ENCODE measurements at regions not wholly inside any gene's neighbourhood (a gene's known extent, or its start where the extent isn't known, plus 50 kb on each side); places are given as distances from the start of the nearest gene placed in this dataset.

DNA sequence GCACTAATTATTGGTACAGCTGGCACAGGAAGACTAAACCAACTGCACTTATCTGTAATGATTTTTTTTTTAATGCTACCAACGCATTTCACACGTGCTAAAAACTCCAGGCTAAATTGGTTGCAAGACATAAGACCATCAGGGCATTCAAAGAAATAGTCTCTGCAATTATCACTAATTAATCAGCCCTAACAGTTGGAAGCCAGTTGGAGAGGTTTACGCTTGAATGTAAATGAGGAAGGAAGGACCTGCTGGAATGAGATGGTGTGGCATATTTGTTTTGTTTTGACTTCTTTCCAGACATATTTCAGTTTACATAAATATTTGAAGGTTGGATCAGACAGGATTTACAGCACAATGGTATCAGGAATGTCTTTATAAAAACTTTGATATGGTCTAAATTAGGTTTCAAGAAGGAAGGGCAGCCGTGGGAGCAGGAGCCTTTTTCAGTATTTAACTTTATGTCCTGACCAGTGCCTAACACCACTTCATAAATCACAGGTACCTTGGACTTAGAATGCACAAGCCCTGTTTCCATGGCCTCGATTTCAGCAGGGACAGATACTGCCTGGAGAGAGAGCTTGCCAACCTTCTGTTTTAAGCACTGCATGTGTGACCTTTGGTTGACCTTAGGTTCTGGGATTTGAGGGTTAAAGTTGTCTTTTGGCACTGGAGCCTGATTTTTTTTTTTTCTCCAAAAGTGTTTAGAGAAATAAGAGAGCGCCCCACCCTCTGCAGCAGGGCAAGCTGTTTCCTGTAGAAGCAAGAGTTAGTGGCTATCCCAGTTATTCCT is 199.8 kb upstream of the MAP3K1 start:
- no CpG with 5 or more reads among the region's 6 CpGs for WGBS (ENCODE audit: insufficient coverage)
- Histone ChIP-seq H3K4me3 (replicated peaks in 1 of 3; ENCODE audit: low read depth in 2 of 3, low read length in 3 of 3) (peak overlapping the region in 1 of 3 experiments; percentile 11), H3K27me3 (ENCODE audit: control insufficient read depth in 2 of 2, insufficient read depth in 2 of 2, low read length in 2 of 2) (no peaks in the 10 kb centered on the region), H3K4me1 (ENCODE audit: control insufficient read depth in 1 of 2, insufficient read depth in 2 of 2, low read length in 2 of 2) (peaks cover 21 to 26% of the 10 kb centered on the region in 2 donors), H2AFZ (ENCODE audit: insufficient read depth, low read depth, low read length, poor library complexity, severe bottlenecking) (peak overlapping the region; percentile 23), H3K9me3 (replicated peaks in 1 of 2; ENCODE audit: control insufficient read depth in 1 of 2, insufficient read depth in 1 of 2, low read length in 2 of 2) (peaks cover 21 to 22% of the 10 kb centered on the region in 2 donors), H3K36me3 (replicated peaks in 1 of 2; ENCODE audit: control insufficient read depth in 1 of 2, insufficient read depth in 2 of 2, low read length in 2 of 2) (peaks cover 0 to 6% of the 10 kb centered on the region in 2 donors), H3K79me2 (ENCODE audit: insufficient read depth, low read length) (no peaks in the 10 kb centered on the region), H3K4me2 (replicated peaks; ENCODE audit: extremely low read depth, low read length, poor library complexity, severe bottlenecking) (peak overlapping the region; percentile 11), H3K9ac (ENCODE audit: insufficient read depth, low read length, poor library complexity, severe bottlenecking) (no peak overlapping the region), H3K27ac (ENCODE audit: low read depth in 1 of 2, low read length in 2 of 2) (peak overlapping the region in 1 of 2 donors; percentile 12), H4K20me1 (ENCODE audit: insufficient read depth, low read length) (no peaks in the 10 kb centered on the region)
- DNase-seq, result no peak
- Mint-ChIP-seq H3K4me1 (peaks cover 30% of the 10 kb centered on the region), H3K36me3 (peaks cover 0 to 12% of the 10 kb centered on the region in 2 donors), H3K27ac (peak overlapping the region in 3 of 7 donors; percentile 57 to 78 (median 60)), H3K9me3 (peaks cover 22 to 37% (median 30%) of the 10 kb centered on the region in 7 donors), H3K4me3 (peak overlapping the region; percentile 10 to 73), H3K27me3 (ENCODE audit: low read depth in 3 of 3) (peaks cover 0 to 5% (median 0%) of the 10 kb centered on the region in 3 donors)
- intact Hi-C loops (cut with micrococcal nuclease), result no loop called here
- TF ChIP-seq, protein P1, sequence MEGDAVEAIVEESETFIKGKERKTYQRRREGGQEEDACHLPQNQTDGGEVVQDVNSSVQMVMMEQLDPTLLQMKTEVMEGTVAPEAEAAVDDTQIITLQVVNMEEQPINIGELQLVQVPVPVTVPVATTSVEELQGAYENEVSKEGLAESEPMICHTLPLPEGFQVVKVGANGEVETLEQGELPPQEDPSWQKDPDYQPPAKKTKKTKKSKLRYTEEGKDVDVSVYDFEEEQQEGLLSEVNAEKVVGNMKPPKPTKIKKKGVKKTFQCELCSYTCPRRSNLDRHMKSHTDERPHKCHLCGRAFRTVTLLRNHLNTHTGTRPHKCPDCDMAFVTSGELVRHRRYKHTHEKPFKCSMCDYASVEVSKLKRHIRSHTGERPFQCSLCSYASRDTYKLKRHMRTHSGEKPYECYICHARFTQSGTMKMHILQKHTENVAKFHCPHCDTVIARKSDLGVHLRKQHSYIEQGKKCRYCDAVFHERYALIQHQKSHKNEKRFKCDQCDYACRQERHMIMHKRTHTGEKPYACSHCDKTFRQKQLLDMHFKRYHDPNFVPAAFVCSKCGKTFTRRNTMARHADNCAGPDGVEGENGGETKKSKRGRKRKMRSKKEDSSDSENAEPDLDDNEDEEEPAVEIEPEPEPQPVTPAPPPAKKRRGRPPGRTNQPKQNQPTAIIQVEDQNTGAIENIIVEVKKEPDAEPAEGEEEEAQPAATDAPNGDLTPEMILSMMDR (IDR thresholded peaks at IDR 0.05), result no peak

DNA sequence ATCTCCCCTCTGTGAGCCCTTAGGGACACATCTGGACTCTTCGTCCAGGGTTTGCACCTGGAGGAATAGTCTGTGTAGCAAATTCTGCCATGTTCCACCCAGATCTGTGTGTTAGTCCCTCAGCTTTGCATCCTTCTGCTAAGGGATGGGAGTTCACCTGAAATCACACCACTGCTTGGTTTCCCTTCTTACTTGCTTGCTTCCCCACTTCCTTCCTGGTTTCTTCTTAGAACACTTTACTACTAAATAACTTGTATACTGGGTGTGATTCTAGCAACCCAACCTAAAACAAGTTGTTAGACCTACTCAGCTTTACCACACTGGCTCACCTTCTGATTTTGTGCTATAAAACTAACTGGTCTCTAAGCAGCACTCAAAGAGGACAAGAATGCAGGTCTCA is 202.6 kb upstream of the MAP3K1 start:
- TF ChIP-seq, protein P1 (IDR thresholded peaks at IDR 0.05), result no peak
- H3K36me3 Mint-ChIP-seq, result peaks cover 0 to 10% of the 10 kb centered on the region in 2 donors
- H3K9me3 ChIP-seq (replicated peaks in 1 of 2; ENCODE audit: control insufficient read depth in 1 of 2, insufficient read depth in 1 of 2, low read length in 2 of 2), result peaks cover 6 to 11% of the 10 kb centered on the region in 2 donors
- intact Hi-C loops (cut with micrococcal nuclease), result no loop called here
- peaks cover 0 to 4% of the 10 kb centered on the region in 2 donors for H3K36me3 ChIP-seq (replicated peaks in 1 of 2; ENCODE audit: control insufficient read depth in 1 of 2, insufficient read depth in 2 of 2, low read length in 2 of 2)
- no peak overlapping the region for H3K9ac ChIP-seq (ENCODE audit: insufficient read depth, low read length, poor library complexity, severe bottlenecking)
- no peak overlapping the region for H3K4me3 Mint-ChIP-seq
- H3K27me3 Mint-ChIP-seq (ENCODE audit: low read depth in 3 of 3), result peaks cover 0 to 5% (median 0%) of the 10 kb centered on the region in 3 donors
- H3K27ac Mint-ChIP-seq, result peak overlapping the region in 1 of 7 donors; percentile 5
- H3K4me1 Mint-ChIP-seq, result peaks cover 44% of the 10 kb centered on the region
- no peaks in the 10 kb centered on the region for H3K27me3 ChIP-seq (ENCODE audit: control insufficient read depth in 2 of 2, insufficient read depth in 2 of 2, low read length in 2 of 2)
- H3K4me3 ChIP-seq (replicated peaks in 1 of 3; ENCODE audit: low read depth in 2 of 3, low read length in 3 of 3), result no peak overlapping the region
- H3K4me1 ChIP-seq (ENCODE audit: control insufficient read depth in 1 of 2, insufficient read depth in 2 of 2, low read length in 2 of 2), result peaks cover 34 to 40% of the 10 kb centered on the region in 2 donors
- no peaks in the 10 kb centered on the region for H4K20me1 ChIP-seq (ENCODE audit: insufficient read depth, low read length)
- H3K4me2 ChIP-seq (replicated peaks; ENCODE audit: extremely low read depth, low read length, poor library complexity, severe bottlenecking), result no peak overlapping the region
- 80% methylated on average over 1 of the region's 1 CpG for WGBS (ENCODE audit: insufficient coverage)
- H2AFZ ChIP-seq (ENCODE audit: insufficient read depth, low read depth, low read length, poor library complexity, severe bottlenecking), result no peak overlapping the region
- no peak overlapping the region for H3K27ac ChIP-seq (ENCODE audit: low read depth in 1 of 2, low read length in 2 of 2)
- H3K79me2 ChIP-seq (ENCODE audit: insufficient read depth, low read length), result no peaks in the 10 kb centered on the region
- peaks cover 17 to 27% (median 20%) of the 10 kb centered on the region in 7 donors for H3K9me3 Mint-ChIP-seq
- no peak for DNase-seq
